ENCODE measurements at regions not wholly inside any gene's neighbourhood (a gene's known extent, or its start where the extent isn't known, plus 50 kb on each side); places are given as distances from the start of the nearest gene placed in this dataset.

DNA sequence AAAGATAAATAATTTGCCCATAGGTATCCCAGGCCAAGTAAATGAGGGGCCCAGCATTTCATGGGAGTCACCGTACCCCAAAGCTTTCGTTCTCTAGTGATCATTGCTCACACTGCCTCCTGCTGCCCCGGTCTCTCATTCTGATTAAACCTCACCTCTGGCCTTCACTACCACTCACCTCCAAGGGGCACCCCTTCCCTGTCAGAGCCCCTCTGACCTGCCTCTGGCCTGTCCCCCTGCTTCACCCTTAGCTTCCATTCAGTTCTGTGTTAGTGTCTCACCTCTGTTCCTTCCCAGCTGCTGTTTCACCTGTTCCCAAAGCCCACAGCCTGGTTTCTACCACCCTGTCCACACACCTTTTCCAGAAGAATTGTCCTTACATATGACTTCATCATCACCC is 150.3 kb upstream of the E2F8 start:
- TF ChIP-seq, protein P1, sequence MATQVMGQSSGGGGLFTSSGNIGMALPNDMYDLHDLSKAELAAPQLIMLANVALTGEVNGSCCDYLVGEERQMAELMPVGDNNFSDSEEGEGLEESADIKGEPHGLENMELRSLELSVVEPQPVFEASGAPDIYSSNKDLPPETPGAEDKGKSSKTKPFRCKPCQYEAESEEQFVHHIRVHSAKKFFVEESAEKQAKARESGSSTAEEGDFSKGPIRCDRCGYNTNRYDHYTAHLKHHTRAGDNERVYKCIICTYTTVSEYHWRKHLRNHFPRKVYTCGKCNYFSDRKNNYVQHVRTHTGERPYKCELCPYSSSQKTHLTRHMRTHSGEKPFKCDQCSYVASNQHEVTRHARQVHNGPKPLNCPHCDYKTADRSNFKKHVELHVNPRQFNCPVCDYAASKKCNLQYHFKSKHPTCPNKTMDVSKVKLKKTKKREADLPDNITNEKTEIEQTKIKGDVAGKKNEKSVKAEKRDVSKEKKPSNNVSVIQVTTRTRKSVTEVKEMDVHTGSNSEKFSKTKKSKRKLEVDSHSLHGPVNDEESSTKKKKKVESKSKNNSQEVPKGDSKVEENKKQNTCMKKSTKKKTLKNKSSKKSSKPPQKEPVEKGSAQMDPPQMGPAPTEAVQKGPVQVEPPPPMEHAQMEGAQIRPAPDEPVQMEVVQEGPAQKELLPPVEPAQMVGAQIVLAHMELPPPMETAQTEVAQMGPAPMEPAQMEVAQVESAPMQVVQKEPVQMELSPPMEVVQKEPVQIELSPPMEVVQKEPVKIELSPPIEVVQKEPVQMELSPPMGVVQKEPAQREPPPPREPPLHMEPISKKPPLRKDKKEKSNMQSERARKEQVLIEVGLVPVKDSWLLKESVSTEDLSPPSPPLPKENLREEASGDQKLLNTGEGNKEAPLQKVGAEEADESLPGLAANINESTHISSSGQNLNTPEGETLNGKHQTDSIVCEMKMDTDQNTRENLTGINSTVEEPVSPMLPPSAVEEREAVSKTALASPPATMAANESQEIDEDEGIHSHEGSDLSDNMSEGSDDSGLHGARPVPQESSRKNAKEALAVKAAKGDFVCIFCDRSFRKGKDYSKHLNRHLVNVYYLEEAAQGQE (IDR thresholded peaks at IDR 0.05; ENCODE audit: insufficient replicate concordance, low read depth), result no peak
- no peak for TF ChIP-seq POLR2AphosphoS5 (IDR thresholded peaks at IDR 0.05; ENCODE audit: low read depth)
- TF ChIP-seq SPI1 (IDR thresholded peaks at IDR 0.05; ENCODE audit: borderline replicate concordance, low read depth), result no peak
- no peak for TF ChIP-seq GABPA (IDR thresholded peaks at IDR 0.05; ENCODE audit: low read depth)
- Histone ChIP-seq H3K27me3 (ENCODE audit: insufficient read depth, poor library complexity, severe bottlenecking) (peaks cover 2% of the 10 kb centered on the region), H3K27ac (replicated peaks) (no peak overlapping the region), H3K4me3 (replicated peaks; ENCODE audit: insufficient read depth, low read length) (no peak overlapping the region)
- DNase-seq (ENCODE audit: low read depth in 1 of 2, low spot score in 1 of 2), result no peak

DNA sequence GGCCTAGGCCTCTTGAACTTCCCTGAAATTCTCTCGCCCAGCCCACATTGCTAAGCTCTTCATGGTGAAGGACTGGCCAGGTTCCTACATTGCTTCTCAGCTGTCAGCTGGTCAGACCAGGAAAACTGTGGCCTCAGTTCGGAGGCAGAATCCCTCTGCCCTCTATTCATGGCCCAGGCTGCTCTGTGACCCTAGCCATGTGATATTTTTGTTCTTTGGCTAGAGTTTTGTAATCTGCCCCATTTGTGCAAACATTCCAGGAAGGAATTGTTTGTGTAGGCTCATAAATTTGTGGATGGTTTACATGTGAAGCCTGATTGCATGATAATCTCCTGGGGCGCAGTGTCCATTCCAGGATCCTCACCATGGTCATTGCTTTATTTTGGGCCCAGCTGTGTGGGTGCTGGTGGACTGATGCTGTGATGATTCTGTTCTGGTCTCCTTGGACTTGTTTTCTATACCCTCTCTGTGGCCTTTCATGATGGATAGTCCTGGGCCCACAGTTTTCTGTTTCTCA is 149.1 kb upstream of the E2F8 start:
- TF ChIP-seq, protein P2, sequence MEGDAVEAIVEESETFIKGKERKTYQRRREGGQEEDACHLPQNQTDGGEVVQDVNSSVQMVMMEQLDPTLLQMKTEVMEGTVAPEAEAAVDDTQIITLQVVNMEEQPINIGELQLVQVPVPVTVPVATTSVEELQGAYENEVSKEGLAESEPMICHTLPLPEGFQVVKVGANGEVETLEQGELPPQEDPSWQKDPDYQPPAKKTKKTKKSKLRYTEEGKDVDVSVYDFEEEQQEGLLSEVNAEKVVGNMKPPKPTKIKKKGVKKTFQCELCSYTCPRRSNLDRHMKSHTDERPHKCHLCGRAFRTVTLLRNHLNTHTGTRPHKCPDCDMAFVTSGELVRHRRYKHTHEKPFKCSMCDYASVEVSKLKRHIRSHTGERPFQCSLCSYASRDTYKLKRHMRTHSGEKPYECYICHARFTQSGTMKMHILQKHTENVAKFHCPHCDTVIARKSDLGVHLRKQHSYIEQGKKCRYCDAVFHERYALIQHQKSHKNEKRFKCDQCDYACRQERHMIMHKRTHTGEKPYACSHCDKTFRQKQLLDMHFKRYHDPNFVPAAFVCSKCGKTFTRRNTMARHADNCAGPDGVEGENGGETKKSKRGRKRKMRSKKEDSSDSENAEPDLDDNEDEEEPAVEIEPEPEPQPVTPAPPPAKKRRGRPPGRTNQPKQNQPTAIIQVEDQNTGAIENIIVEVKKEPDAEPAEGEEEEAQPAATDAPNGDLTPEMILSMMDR (IDR thresholded peaks at IDR 0.05; ENCODE audit: insufficient read depth, low read length), result no peak
- TF ChIP-seq, protein P1 (IDR thresholded peaks at IDR 0.05; ENCODE audit: insufficient replicate concordance, low read depth), result no peak
- TF ChIP-seq GABPA (IDR thresholded peaks at IDR 0.05; ENCODE audit: low read depth) (no peak), SPI1 (IDR thresholded peaks at IDR 0.05; ENCODE audit: borderline replicate concordance, low read depth) (no peak)
- Histone ChIP-seq H3K4me3 (replicated peaks; ENCODE audit: insufficient read depth, low read length) (no peak overlapping the region), H3K27me3 (ENCODE audit: insufficient read depth, poor library complexity, severe bottlenecking) (peaks cover 2% of the 10 kb centered on the region), H3K27ac (replicated peaks) (no peak overlapping the region)
- DNase-seq (ENCODE audit: low read depth in 1 of 2, low spot score in 1 of 2), result no peak

DNA sequence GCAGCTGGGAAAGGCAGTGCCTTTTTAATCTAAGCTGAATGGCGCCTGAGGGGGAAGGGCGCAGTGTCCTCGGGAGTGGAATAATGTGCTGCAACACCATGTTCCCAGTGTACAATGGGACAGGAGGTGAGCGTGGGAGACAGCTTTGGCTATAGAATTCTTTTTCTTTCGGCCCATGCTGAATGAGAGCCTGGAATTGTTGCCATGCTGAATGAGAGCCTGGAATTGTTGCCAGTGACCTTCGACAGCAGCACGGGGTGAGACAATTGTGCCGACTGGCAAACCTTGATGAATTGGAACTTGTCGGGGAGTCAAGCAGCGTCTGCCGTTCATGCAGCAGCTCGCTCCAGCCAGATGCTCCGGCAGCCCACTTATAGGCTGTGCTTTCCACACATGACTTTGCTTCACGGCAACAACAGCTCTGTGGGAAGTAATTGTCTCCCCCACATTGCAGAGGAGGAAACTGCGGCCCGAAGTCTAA is 141.4 kb upstream of the E2F8 start:
- Histone ChIP-seq H3K4me3 (replicated peaks; ENCODE audit: insufficient read depth, low read length) (no peak overlapping the region), H3K27ac (replicated peaks) (no peak overlapping the region), H3K27me3 (ENCODE audit: insufficient read depth, poor library complexity, severe bottlenecking) (no peaks in the 10 kb centered on the region)
- DNase-seq (ENCODE audit: low read depth in 1 of 2, low spot score in 1 of 2), result no peak
- TF ChIP-seq GABPA (IDR thresholded peaks at IDR 0.05; ENCODE audit: low read depth) (no peak), POLR2AphosphoS5 (IDR thresholded peaks at IDR 0.05; ENCODE audit: low read depth) (no peak), SPI1 (IDR thresholded peaks at IDR 0.05; ENCODE audit: borderline replicate concordance, low read depth) (no peak)
- TF ChIP-seq, protein P2 (IDR thresholded peaks at IDR 0.05; ENCODE audit: insufficient read depth, low read length), result no peak
- TF ChIP-seq, protein P1 (IDR thresholded peaks at IDR 0.05; ENCODE audit: insufficient replicate concordance, low read depth), result no peak

Data from HL-60 (cell line).